DOHH2 (cell line): ENCODE measurements at regions not wholly inside any gene's neighbourhood (a gene's known extent, or its start where the extent isn't known, plus 50 kb on each side); places are given as distances from the start of the nearest gene placed in this dataset.

Source experiments
- EZH2phosphoT487 ChIP-seq: fragments of 200-600 bp; sonication (generic); IDR thresholded peaks from 2 replicates; pipeline ENCODE4 v1.6.1; 2017; ENCODE audit warnings: borderline replicate concordance, mild to moderate bottlenecking, antibody characterized with exemption, low read length, moderate library complexity, mixed read lengths
- TF ChIP-seq, protein P1 (sequence below): fragments of 200-600 bp; sonication (generic); IDR thresholded peaks from one replicate; pipeline ENCODE4 v1.5.1; 2014; ENCODE audit warnings: antibody characterized with exemption, mild to moderate bottlenecking, low read depth, low read length; ENCODE audit not compliant: poor library complexity, severe bottlenecking

DNA sequence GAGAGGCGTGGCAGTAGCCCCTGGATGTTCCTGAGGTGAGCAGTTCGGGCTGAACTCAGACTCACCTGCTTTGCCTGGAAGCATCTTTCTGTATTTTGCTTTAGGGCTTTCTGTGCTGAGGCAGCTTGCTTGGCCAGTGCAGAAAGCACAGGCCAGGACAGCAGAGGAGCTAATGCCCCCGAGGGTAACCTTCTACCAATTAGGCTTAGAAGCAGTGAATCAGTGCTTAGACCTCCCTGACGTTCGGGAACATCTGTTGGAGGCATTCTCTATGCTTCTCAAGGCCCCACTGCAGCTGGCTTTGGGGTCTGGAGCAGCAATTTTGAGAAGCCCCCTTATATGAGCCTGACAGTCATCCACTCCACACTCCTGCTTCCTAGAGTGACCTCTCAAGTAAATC lies 350.7 kb upstream of the PROK2 start:
- TF ChIP-seq, protein P1, sequence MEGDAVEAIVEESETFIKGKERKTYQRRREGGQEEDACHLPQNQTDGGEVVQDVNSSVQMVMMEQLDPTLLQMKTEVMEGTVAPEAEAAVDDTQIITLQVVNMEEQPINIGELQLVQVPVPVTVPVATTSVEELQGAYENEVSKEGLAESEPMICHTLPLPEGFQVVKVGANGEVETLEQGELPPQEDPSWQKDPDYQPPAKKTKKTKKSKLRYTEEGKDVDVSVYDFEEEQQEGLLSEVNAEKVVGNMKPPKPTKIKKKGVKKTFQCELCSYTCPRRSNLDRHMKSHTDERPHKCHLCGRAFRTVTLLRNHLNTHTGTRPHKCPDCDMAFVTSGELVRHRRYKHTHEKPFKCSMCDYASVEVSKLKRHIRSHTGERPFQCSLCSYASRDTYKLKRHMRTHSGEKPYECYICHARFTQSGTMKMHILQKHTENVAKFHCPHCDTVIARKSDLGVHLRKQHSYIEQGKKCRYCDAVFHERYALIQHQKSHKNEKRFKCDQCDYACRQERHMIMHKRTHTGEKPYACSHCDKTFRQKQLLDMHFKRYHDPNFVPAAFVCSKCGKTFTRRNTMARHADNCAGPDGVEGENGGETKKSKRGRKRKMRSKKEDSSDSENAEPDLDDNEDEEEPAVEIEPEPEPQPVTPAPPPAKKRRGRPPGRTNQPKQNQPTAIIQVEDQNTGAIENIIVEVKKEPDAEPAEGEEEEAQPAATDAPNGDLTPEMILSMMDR: no peak
- no peak for TF ChIP-seq EZH2phosphoT487
